ENCODE measurements at regions not wholly inside any gene's neighbourhood (a gene's known extent, or its start where the extent isn't known, plus 50 kb on each side); places are given as distances from the start of the nearest gene placed in this dataset.

GRCh38 chr5:14066326-14066725 lies 76.8 kb upstream of the TRIO start:
- no peak for DNase-seq (ENCODE audit: low spot score)
- ATAC-seq (ENCODE audit: low FRiP score), result no peak
- TF ChIP-seq, protein P1, sequence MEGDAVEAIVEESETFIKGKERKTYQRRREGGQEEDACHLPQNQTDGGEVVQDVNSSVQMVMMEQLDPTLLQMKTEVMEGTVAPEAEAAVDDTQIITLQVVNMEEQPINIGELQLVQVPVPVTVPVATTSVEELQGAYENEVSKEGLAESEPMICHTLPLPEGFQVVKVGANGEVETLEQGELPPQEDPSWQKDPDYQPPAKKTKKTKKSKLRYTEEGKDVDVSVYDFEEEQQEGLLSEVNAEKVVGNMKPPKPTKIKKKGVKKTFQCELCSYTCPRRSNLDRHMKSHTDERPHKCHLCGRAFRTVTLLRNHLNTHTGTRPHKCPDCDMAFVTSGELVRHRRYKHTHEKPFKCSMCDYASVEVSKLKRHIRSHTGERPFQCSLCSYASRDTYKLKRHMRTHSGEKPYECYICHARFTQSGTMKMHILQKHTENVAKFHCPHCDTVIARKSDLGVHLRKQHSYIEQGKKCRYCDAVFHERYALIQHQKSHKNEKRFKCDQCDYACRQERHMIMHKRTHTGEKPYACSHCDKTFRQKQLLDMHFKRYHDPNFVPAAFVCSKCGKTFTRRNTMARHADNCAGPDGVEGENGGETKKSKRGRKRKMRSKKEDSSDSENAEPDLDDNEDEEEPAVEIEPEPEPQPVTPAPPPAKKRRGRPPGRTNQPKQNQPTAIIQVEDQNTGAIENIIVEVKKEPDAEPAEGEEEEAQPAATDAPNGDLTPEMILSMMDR (IDR thresholded peaks at IDR 0.05), result no peak

- DNase-seq (ENCODE audit: low spot score) (no peak), ATAC-seq (ENCODE audit: low FRiP score) (no peak)
- TF ChIP-seq, protein P1 (IDR thresholded peaks at IDR 0.05), result no peak
Observed at GRCh38 chr5:14064841-14065240, 78.3 kb upstream of the TRIO start.

- TF ChIP-seq, protein P1 (IDR thresholded peaks at IDR 0.05), result no peak
- ATAC-seq (ENCODE audit: low FRiP score) (no peak), DNase-seq (ENCODE audit: low spot score) (no peak)
Observed at GRCh38 chr5:14063691-14064090, 79.5 kb upstream of the TRIO start.

- ATAC-seq (ENCODE audit: low FRiP score), result no peak
- TF ChIP-seq, protein P1 (IDR thresholded peaks at IDR 0.05), result no peak
- DNase-seq (ENCODE audit: low spot score), result no peak
Observed at GRCh38 chr5:14063138-14063537, 80.0 kb upstream of the TRIO start.

GRCh38 chr5:14062178-14062577 lies 81.0 kb upstream of the TRIO start:
- DNase-seq (ENCODE audit: low spot score) (no peak), ATAC-seq (ENCODE audit: low FRiP score) (no peak)
- TF ChIP-seq, protein P1 (IDR thresholded peaks at IDR 0.05), result no peak

- TF ChIP-seq, protein P1 (IDR thresholded peaks at IDR 0.05), result no peak
- DNase-seq (ENCODE audit: low spot score) (no peak), ATAC-seq (ENCODE audit: low FRiP score) (no peak)
Observed at GRCh38 chr5:14061106-14061505, 82.0 kb upstream of the TRIO start.

GRCh38 chr5:14060218-14060617 lies 82.9 kb upstream of the TRIO start:
- DNase-seq (ENCODE audit: low spot score) (no peak), ATAC-seq (ENCODE audit: low FRiP score) (no peak)
- TF ChIP-seq, protein P1 (IDR thresholded peaks at IDR 0.05), result no peak
